ENCODE measurements at regions not wholly inside any gene's neighbourhood (a gene's known extent, or its start where the extent isn't known, plus 50 kb on each side); places are given as distances from the start of the nearest gene placed in this dataset.

GRCh38 chr3:22113453-22113852, 362.4 kb upstream of the ZNF385D start:
- ChIA-PET POLR2A (no interaction called here), CTCF (no interaction called here)
- no peak overlapping the region for H3K27ac ChIP-seq (ENCODE audit: low read depth, low read length)
- Mint-ChIP-seq H3K27me3 (no peaks in the 10 kb centered on the region), H3K36me3 (no peaks in the 10 kb centered on the region), H3K9me3 (peaks cover 0 to 6% (median 0%) of the 10 kb centered on the region in 11 donors), H3K27ac (no peak overlapping the region), H3K4me1 (no peaks in the 10 kb centered on the region), H3K4me3 (no peak overlapping the region)
- no peaks in the 10 kb centered on the region for H3K27me3 ChIP-seq (ENCODE audit: control insufficient read depth in 2 of 2, insufficient read depth in 2 of 2, low read length in 2 of 2)
- no peaks in the 10 kb centered on the region for H3K9me3 ChIP-seq (ENCODE audit: control insufficient read depth in 2 of 3, low read length in 3 of 3)
- H3K4me3 ChIP-seq (ENCODE audit: low read length): no peak overlapping the region
- H3K36me3 ChIP-seq (ENCODE audit: control insufficient read depth in 2 of 3, insufficient read depth in 3 of 3, low read length in 3 of 3): no peaks in the 10 kb centered on the region
- ATAC-seq (no peak), DNase-seq (no peak)
- intact Hi-C loops (cut with micrococcal nuclease): loop anchor here in 1 of 2 donors (10.0 kb wide), 1 partner anchor 1889 kb away; no protein-coding TSS in a partner anchor
- H3K4me1 ChIP-seq (ENCODE audit: control insufficient read depth in 2 of 2, insufficient read depth in 2 of 2, low read length in 2 of 2): no peaks in the 10 kb centered on the region

GRCh38 chr3:22115581-22115980, 364.6 kb upstream of the ZNF385D start:
- no peak overlapping the region for H3K4me3 ChIP-seq (ENCODE audit: low read length)
- H3K27me3 ChIP-seq (ENCODE audit: control insufficient read depth in 2 of 2, insufficient read depth in 2 of 2, low read length in 2 of 2): no peaks in the 10 kb centered on the region
- intact Hi-C loops (cut with micrococcal nuclease): loop anchor here in 1 of 2 donors (10.0 kb wide), 1 partner anchor 1891 kb away; no protein-coding TSS in a partner anchor
- DNase-seq (no peak), ATAC-seq (no peak)
- H3K4me3 Mint-ChIP-seq: no peak overlapping the region
- no peaks in the 10 kb centered on the region for H3K9me3 ChIP-seq (ENCODE audit: control insufficient read depth in 2 of 3, low read length in 3 of 3)
- H3K36me3 ChIP-seq (ENCODE audit: control insufficient read depth in 2 of 3, insufficient read depth in 3 of 3, low read length in 3 of 3): no peaks in the 10 kb centered on the region
- peaks cover 0 to 3% (median 0%) of the 10 kb centered on the region in 11 donors for H3K9me3 Mint-ChIP-seq
- H3K36me3 Mint-ChIP-seq: no peaks in the 10 kb centered on the region
- H3K27ac Mint-ChIP-seq: no peak overlapping the region
- H3K4me1 Mint-ChIP-seq: no peaks in the 10 kb centered on the region
- POLR2A ChIA-PET: no interaction called here
- H3K4me1 ChIP-seq (ENCODE audit: control insufficient read depth in 2 of 2, insufficient read depth in 2 of 2, low read length in 2 of 2): no peaks in the 10 kb centered on the region
- H3K27me3 Mint-ChIP-seq: no peaks in the 10 kb centered on the region
- CTCF ChIA-PET: no interaction called here
- no peak overlapping the region for H3K27ac ChIP-seq (ENCODE audit: low read depth, low read length)

GRCh38 chr3:22117091-22117490, 366.1 kb upstream of the ZNF385D start:
- Mint-ChIP-seq H3K9me3 (peaks cover 0 to 3% (median 0%) of the 10 kb centered on the region in 11 donors), H3K4me3 (no peak overlapping the region), H3K36me3 (no peaks in the 10 kb centered on the region), H3K4me1 (no peaks in the 10 kb centered on the region), H3K27me3 (no peaks in the 10 kb centered on the region), H3K27ac (no peak overlapping the region)
- Histone ChIP-seq H3K4me1 (ENCODE audit: control insufficient read depth in 2 of 2, insufficient read depth in 2 of 2, low read length in 2 of 2) (no peaks in the 10 kb centered on the region), H3K4me3 (ENCODE audit: low read length) (no peak overlapping the region), H3K9me3 (ENCODE audit: control insufficient read depth in 2 of 3, low read length in 3 of 3) (no peaks in the 10 kb centered on the region), H3K27ac (ENCODE audit: low read depth, low read length) (no peak overlapping the region), H3K36me3 (ENCODE audit: control insufficient read depth in 2 of 3, insufficient read depth in 3 of 3, low read length in 3 of 3) (no peaks in the 10 kb centered on the region), H3K27me3 (ENCODE audit: control insufficient read depth in 2 of 2, insufficient read depth in 2 of 2, low read length in 2 of 2) (no peaks in the 10 kb centered on the region)
- POLR2A ChIA-PET: no interaction called here
- intact Hi-C loops (cut with micrococcal nuclease): loop anchor here in 1 of 2 donors (10.0 kb wide), 1 partner anchor 1892 kb away; no protein-coding TSS in a partner anchor
- ATAC-seq (no peak), DNase-seq (no peak)
- CTCF ChIA-PET: no interaction called here

GRCh38 chr3:22117751-22118346, 366.8 kb upstream of the ZNF385D start:
- no peak overlapping the region for H3K27ac Mint-ChIP-seq
- no peak overlapping the region for H3K4me3 Mint-ChIP-seq
- Histone ChIP-seq H3K4me3 (ENCODE audit: low read length) (no peak overlapping the region), H3K27ac (ENCODE audit: low read depth, low read length) (no peak overlapping the region), H3K27me3 (ENCODE audit: control insufficient read depth in 2 of 2, insufficient read depth in 2 of 2, low read length in 2 of 2) (no peaks in the 10 kb centered on the region), H3K36me3 (ENCODE audit: control insufficient read depth in 2 of 3, insufficient read depth in 3 of 3, low read length in 3 of 3) (no peaks in the 10 kb centered on the region), H3K9me3 (ENCODE audit: control insufficient read depth in 2 of 3, low read length in 3 of 3) (no peaks in the 10 kb centered on the region), H3K4me1 (ENCODE audit: control insufficient read depth in 2 of 2, insufficient read depth in 2 of 2, low read length in 2 of 2) (no peaks in the 10 kb centered on the region)
- H3K4me1 Mint-ChIP-seq: no peaks in the 10 kb centered on the region
- peaks cover 0 to 3% (median 0%) of the 10 kb centered on the region in 11 donors for H3K9me3 Mint-ChIP-seq
- H3K27me3 Mint-ChIP-seq: no peaks in the 10 kb centered on the region
- intact Hi-C loops (cut with micrococcal nuclease): loop anchor here in 1 of 2 donors (2.0 to 10.0 kb wide), 2 partner anchors 1777 to 1893 kb away; no protein-coding TSS in a partner anchor
- no peak for ATAC-seq
- POLR2A ChIA-PET: no interaction called here
- no peak for DNase-seq
- CTCF ChIA-PET: no interaction called here
- no peaks in the 10 kb centered on the region for H3K36me3 Mint-ChIP-seq

DNA sequence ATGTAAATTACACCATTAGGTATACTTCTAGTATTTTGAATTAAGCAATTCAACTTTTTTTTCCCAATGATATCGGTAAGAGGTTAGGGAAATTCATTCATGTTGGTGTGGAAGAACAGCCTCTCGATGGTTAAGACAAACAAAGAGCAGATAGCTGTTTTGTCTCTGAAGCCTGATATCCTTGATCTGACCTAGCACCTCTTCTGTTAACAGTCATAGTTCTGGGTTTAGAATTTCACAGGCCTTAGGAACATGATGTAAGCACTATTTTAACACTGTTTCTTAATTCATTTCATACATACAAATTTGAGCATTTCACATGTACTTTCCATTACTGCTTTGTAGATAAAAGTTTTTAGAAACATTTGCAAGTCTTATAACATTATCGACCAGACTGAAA, 367.5 kb upstream of the ZNF385D start:
- no peak for DNase-seq
- Mint-ChIP-seq H3K4me3 (no peak overlapping the region), H3K27me3 (no peaks in the 10 kb centered on the region), H3K4me1 (no peaks in the 10 kb centered on the region), H3K27ac (no peak overlapping the region), H3K36me3 (no peaks in the 10 kb centered on the region), H3K9me3 (peaks cover 0 to 5% (median 0%) of the 10 kb centered on the region in 11 donors)
- no peaks in the 10 kb centered on the region for H3K27me3 ChIP-seq (ENCODE audit: control insufficient read depth in 2 of 2, insufficient read depth in 2 of 2, low read length in 2 of 2)
- no peak for ATAC-seq
- intact Hi-C loops (cut with micrococcal nuclease): loop anchor here in 1 of 2 donors (2.0 to 10.0 kb wide), 2 partner anchors 1778 to 1894 kb away; no protein-coding TSS in a partner anchor
- H3K9me3 ChIP-seq (ENCODE audit: control insufficient read depth in 2 of 3, low read length in 3 of 3): no peaks in the 10 kb centered on the region
- no peak overlapping the region for H3K27ac ChIP-seq (ENCODE audit: low read depth, low read length)
- no peaks in the 10 kb centered on the region for H3K4me1 ChIP-seq (ENCODE audit: control insufficient read depth in 2 of 2, insufficient read depth in 2 of 2, low read length in 2 of 2)
- ChIA-PET POLR2A (no interaction called here), CTCF (no interaction called here)
- no peaks in the 10 kb centered on the region for H3K36me3 ChIP-seq (ENCODE audit: control insufficient read depth in 2 of 3, insufficient read depth in 3 of 3, low read length in 3 of 3)
- no peak overlapping the region for H3K4me3 ChIP-seq (ENCODE audit: low read length)

DNA sequence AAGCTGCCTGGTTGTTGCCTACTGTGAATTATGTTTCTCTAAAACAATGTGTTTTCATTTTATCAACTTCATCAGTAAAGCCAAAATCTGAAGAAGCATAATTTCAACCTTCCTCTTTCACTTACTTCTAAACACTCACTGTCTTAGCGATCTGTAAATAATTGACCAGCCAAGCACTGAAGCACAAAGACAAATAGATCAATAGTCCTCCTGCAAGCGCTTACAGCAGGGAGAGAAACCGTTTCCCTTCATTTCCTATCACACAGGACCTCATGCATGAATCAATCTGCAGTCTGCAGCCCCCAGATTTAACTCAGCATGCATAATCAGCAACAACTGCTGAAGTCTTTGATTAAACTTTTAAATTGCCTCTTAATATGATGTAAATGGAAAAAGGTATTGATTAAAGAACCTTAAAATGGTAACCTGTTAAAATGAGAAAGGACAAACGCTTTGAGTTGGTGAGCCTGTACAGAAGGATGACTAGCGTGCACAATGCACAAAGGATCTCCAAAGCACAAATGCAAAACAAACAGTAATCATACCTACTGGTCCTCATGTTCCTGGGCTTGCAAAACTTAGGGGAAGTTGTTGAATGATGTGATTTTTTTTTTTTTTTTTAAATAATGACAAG, 370.2 kb upstream of the ZNF385D start:
- no peak overlapping the region for H3K4me3 ChIP-seq (ENCODE audit: low read length)
- no peaks in the 10 kb centered on the region for H3K27me3 ChIP-seq (ENCODE audit: control insufficient read depth in 2 of 2, insufficient read depth in 2 of 2, low read length in 2 of 2)
- ChIA-PET POLR2A (no interaction called here), CTCF (no interaction called here)
- no peak overlapping the region for H3K4me3 Mint-ChIP-seq
- H3K27ac Mint-ChIP-seq: no peak overlapping the region
- peaks cover 0 to 5% (median 0%) of the 10 kb centered on the region in 11 donors for H3K9me3 Mint-ChIP-seq
- no peak for ATAC-seq
- no peaks in the 10 kb centered on the region for H3K27me3 Mint-ChIP-seq
- H3K27ac ChIP-seq (ENCODE audit: low read depth, low read length): no peak overlapping the region
- intact Hi-C loops (cut with micrococcal nuclease): no loop called here
- no peaks in the 10 kb centered on the region for H3K9me3 ChIP-seq (ENCODE audit: control insufficient read depth in 2 of 3, low read length in 3 of 3)
- no peaks in the 10 kb centered on the region for H3K36me3 Mint-ChIP-seq
- no peak for DNase-seq
- no peaks in the 10 kb centered on the region for H3K36me3 ChIP-seq (ENCODE audit: control insufficient read depth in 2 of 3, insufficient read depth in 3 of 3, low read length in 3 of 3)
- H3K4me1 ChIP-seq (ENCODE audit: control insufficient read depth in 2 of 2, insufficient read depth in 2 of 2, low read length in 2 of 2): no peaks in the 10 kb centered on the region
- H3K4me1 Mint-ChIP-seq: no peaks in the 10 kb centered on the region

DNA sequence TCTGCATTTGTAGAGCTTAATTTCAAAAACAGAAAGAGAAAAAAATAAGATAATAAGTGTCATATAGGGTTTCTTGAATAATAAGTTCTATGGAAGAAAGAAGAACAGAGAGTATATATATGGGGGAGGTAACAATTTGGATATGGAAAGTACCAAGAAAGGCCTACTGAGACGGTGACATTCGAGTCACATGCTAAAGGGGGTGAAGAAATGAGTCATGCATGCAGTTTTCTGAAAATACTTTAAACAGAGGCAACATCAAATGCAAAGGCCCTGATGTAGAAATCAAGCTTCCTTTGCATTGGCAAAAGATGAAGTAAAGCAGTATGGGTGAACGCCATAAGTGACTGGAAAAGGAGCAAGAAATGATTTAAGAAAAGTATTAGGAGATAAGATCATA, 371.6 kb upstream of the ZNF385D start:
- no peaks in the 10 kb centered on the region for H3K36me3 ChIP-seq (ENCODE audit: control insufficient read depth in 2 of 3, insufficient read depth in 3 of 3, low read length in 3 of 3)
- no peaks in the 10 kb centered on the region for H3K4me1 Mint-ChIP-seq
- no peaks in the 10 kb centered on the region for H3K9me3 ChIP-seq (ENCODE audit: control insufficient read depth in 2 of 3, low read length in 3 of 3)
- H3K27ac ChIP-seq (ENCODE audit: low read depth, low read length): no peak overlapping the region
- no peaks in the 10 kb centered on the region for H3K4me1 ChIP-seq (ENCODE audit: control insufficient read depth in 2 of 2, insufficient read depth in 2 of 2, low read length in 2 of 2)
- peaks cover 0 to 9% (median 0%) of the 10 kb centered on the region in 11 donors for H3K9me3 Mint-ChIP-seq
- H3K36me3 Mint-ChIP-seq: no peaks in the 10 kb centered on the region
- no peak overlapping the region for H3K27ac Mint-ChIP-seq
- no peak overlapping the region for H3K4me3 ChIP-seq (ENCODE audit: low read length)
- H3K27me3 Mint-ChIP-seq: no peaks in the 10 kb centered on the region
- ATAC-seq (no peak), DNase-seq (no peak)
- H3K4me3 Mint-ChIP-seq: no peak overlapping the region
- intact Hi-C loops (cut with micrococcal nuclease): no loop called here
- POLR2A ChIA-PET: no interaction called here
- CTCF ChIA-PET: no interaction called here
- H3K27me3 ChIP-seq (ENCODE audit: control insufficient read depth in 2 of 2, insufficient read depth in 2 of 2, low read length in 2 of 2): no peaks in the 10 kb centered on the region

Data from naive thymus-derived CD4-positive, alpha-beta T cell (primary cell).